Activated T-helper 1 cell treated with anti-CD3 and anti-CD28 coated beads, Interleukin-12 subunit alpha, Interleukin-12 subunit beta, Interleukin-2, Interleukin-4 antibody, amounts not matched to agents 30 ng/mL and 10 ng/mL and 1 ng/mL, durations not matched to agents 14 hours and 24 hours and 36 hours (primary cell): ENCODE measurements at regions not wholly inside any gene's neighbourhood (a gene's known extent, or its start where the extent isn't known, plus 50 kb on each side); places are given as distances from the start of the nearest gene placed in this dataset.
"Not testable (repeated sequence)": the region's sequence is repeated elsewhere in the genome, so short reads cannot be mapped to it uniquely, and the experiment has no call there.

ENCODE experiments used
- DNase-seq: peaks from one replicate; pipeline ENCODE4 v3.0.0; 2021; ENCODE audit warnings: low spot score
- H3K27ac Mint-ChIP-seq: one replicate; pipeline ENCODE4 v1.8.0; 2021; ENCODE audit warnings: mild to moderate bottlenecking, mixed read lengths
- H3K27me3 Mint-ChIP-seq: one replicate; pipeline ENCODE4 v1.8.0; 2022; ENCODE audit warnings: mild to moderate bottlenecking, moderate library complexity, mixed read lengths; ENCODE audit not compliant: insufficient read depth
- H3K36me3 Mint-ChIP-seq: one replicate; pipeline ENCODE4 v1.8.0; 2021; ENCODE audit warnings: low read depth, mixed read lengths
- H3K4me1 Mint-ChIP-seq: one replicate; pipeline ENCODE4 v1.8.0; 2021; ENCODE audit warnings: low read depth, mixed read lengths
- H3K4me3 Mint-ChIP-seq: one replicate; pipeline ENCODE4 v1.8.0; 2021; ENCODE audit warnings: mild to moderate bottlenecking, moderate library complexity, mixed read lengths
- H3K9me3 Mint-ChIP-seq: one replicate; pipeline ENCODE4 v1.8.0; 2021; ENCODE audit warnings: mixed read lengths
- intact Hi-C: fragments of 100-400 bp; cut with micrococcal nuclease; formaldehyde crosslinking; loops from one replicate; pipeline ENCODE4 v1.15.1; 2024

GRCh38 chrX:138871739-138872138 lies 160.2 kb upstream of the FGF13 start:
- no peak overlapping the region for H3K4me3 Mint-ChIP-seq
- no peak for DNase-seq
- intact Hi-C loops: no loop called here
- H3K27ac Mint-ChIP-seq: no peak overlapping the region
- no peaks in the 10 kb centered on the region for H3K27me3 Mint-ChIP-seq
- no peaks in the 10 kb centered on the region for H3K4me1 Mint-ChIP-seq
- no peaks in the 10 kb centered on the region for H3K9me3 Mint-ChIP-seq
- H3K36me3 Mint-ChIP-seq: no peaks in the 10 kb centered on the region

DNA sequence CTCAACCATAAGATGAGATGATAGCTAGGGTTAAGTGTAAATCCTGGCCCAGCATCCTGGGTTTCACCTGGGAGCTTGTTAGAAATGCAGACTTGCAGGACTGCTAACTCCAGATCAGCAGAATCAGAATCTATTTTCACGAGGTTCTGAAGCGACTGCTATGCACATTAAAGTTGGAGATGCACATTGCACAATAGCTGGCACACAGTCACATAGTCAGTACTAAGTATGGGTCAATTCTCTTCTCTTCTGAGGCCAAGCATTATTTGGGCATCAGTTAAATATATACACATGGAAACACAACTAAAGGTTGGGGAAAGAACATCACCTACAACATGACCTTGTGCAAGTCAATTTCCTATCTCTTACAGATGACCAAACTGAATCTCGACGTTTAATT lies 155.1 kb upstream of the FGF13 start:
- Mint-ChIP-seq H3K27me3 (no peaks in the 10 kb centered on the region), H3K4me1 (no peaks in the 10 kb centered on the region), H3K27ac (no peak overlapping the region), H3K9me3 (no peaks in the 10 kb centered on the region), H3K36me3 (no peaks in the 10 kb centered on the region), H3K4me3 (no peak overlapping the region)
- intact Hi-C loops: no loop called here
- no peak for DNase-seq

DNA sequence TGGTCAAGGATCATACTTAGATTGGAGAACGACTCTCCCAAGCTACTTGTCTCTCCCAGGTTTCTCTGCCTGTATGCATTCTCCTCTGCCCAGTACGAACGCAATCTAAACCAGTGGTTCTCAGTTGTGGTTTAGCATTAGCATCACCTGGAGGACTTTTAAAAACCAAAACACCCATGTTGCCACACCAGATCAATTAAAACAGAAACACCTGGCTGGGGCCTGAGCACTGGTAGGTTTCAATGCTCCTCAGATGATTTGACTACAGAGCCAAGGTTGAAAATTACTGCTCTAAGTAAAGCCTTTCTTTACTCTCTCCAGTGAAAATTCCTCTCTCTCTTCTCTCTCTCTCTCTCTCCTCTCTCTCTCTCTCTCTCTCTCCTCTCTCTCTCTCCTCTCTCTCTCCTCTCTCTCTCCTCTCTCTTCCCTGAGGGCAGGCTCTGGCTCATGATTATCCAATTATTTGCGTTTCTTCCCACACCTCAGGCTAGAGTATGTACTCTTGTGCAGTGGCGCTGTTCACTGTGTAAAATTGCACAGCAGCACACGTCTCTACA lies 153.7 kb upstream of the FGF13 start:
- no peaks in the 10 kb centered on the region for H3K27me3 Mint-ChIP-seq
- no peaks in the 10 kb centered on the region for H3K4me1 Mint-ChIP-seq
- no peak overlapping the region for H3K27ac Mint-ChIP-seq
- no peak for DNase-seq
- intact Hi-C loops: no loop called here
- H3K4me3 Mint-ChIP-seq: no peak overlapping the region
- no peaks in the 10 kb centered on the region for H3K9me3 Mint-ChIP-seq
- H3K36me3 Mint-ChIP-seq: no peaks in the 10 kb centered on the region

DNA sequence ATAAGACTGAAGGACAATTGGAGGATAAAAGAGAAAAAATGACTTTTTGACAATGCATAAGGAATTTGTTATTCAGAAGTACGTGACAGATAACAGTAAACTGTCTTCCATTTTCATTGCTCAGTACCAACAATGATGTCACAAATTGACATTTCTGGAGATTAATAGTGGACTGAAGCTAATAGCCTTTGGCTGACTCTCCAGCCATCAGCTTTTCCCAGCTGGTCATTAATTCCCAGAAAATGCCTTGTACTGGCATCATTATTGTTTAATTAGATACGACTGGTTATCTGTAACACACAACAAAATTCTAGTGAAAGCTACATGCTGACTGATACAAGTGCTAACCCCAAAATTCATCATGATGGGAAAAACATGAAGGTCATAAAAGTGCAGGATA lies 147.9 kb upstream of the FGF13 start:
- H3K36me3 Mint-ChIP-seq: no peaks in the 10 kb centered on the region
- no peaks in the 10 kb centered on the region for H3K4me1 Mint-ChIP-seq
- H3K27me3 Mint-ChIP-seq: peaks cover 2% of the 10 kb centered on the region
- no peaks in the 10 kb centered on the region for H3K9me3 Mint-ChIP-seq
- H3K27ac Mint-ChIP-seq: no peak overlapping the region
- intact Hi-C loops: no loop called here
- H3K4me3 Mint-ChIP-seq: no peak overlapping the region
- DNase-seq: no peak

DNA sequence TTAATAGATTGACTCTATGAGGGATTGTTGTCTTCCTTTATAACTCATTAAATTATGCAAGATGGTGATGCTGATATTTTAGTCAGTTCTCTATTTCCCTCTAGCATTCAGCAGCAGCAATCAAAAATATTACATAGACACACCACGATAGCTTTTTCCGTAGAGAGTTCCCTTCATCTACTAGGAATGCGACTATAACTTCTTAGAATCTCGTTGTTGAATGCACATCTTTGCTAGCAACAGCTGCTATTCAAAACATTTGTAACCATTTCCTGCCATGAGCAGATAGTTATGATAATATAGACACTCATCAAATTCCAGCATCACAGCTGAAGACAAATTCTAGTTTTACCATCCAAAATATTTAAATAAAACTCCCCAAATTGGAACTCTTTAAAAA lies 147.4 kb upstream of the FGF13 start:
- H3K27ac Mint-ChIP-seq: no peak overlapping the region
- peaks cover 2% of the 10 kb centered on the region for H3K27me3 Mint-ChIP-seq
- no peaks in the 10 kb centered on the region for H3K4me1 Mint-ChIP-seq
- H3K4me3 Mint-ChIP-seq: no peak overlapping the region
- no peaks in the 10 kb centered on the region for H3K36me3 Mint-ChIP-seq
- intact Hi-C loops: no loop called here
- H3K9me3 Mint-ChIP-seq: no peaks in the 10 kb centered on the region
- no peak for DNase-seq

- Mint-ChIP-seq H3K4me3 (no peak overlapping the region), H3K27ac (no peak overlapping the region)
- DNase-seq: no peak
Observed at GRCh38 chrX:138858438-138858837, 146.9 kb upstream of the FGF13 start.

GRCh38 chrX:138856881-138857604 lies 145.5 kb upstream of the FGF13 start:
- no peaks in the 10 kb centered on the region for H3K9me3 Mint-ChIP-seq
- intact Hi-C loops: no loop called here

More at GRCh38 chrX:138858438-138858837, 146.9 kb upstream of the FGF13 start:
- H3K27me3 Mint-ChIP-seq: peaks cover 2% of the 10 kb centered on the region
- no peaks in the 10 kb centered on the region for H3K36me3 Mint-ChIP-seq
- no peaks in the 10 kb centered on the region for H3K9me3 Mint-ChIP-seq
- H3K4me1 Mint-ChIP-seq: no peaks in the 10 kb centered on the region
- intact Hi-C loops: no loop called here

GRCh38 chrX:138853936-138854335 lies 142.4 kb upstream of the FGF13 start:
- no peaks in the 10 kb centered on the region for H3K4me1 Mint-ChIP-seq
- DNase-seq: no peak
- no peaks in the 10 kb centered on the region for H3K9me3 Mint-ChIP-seq
- H3K27me3 Mint-ChIP-seq: peaks cover 2% of the 10 kb centered on the region
- intact Hi-C loops: no loop called here
- H3K36me3 Mint-ChIP-seq: no peaks in the 10 kb centered on the region
- H3K27ac Mint-ChIP-seq: no peak overlapping the region
- no peak overlapping the region for H3K4me3 Mint-ChIP-seq

More at GRCh38 chrX:138856881-138857604, 145.5 kb upstream of the FGF13 start:
- no peaks in the 10 kb centered on the region for H3K36me3 Mint-ChIP-seq
- DNase-seq: no peak
- no peak overlapping the region for H3K4me3 Mint-ChIP-seq
- no peaks in the 10 kb centered on the region for H3K4me1 Mint-ChIP-seq
- no peak overlapping the region for H3K27ac Mint-ChIP-seq
- H3K27me3 Mint-ChIP-seq: peaks cover 2% of the 10 kb centered on the region

GRCh38 chrX:138849521-138849920 lies 138.0 kb upstream of the FGF13 start:
- Mint-ChIP-seq H3K9me3 (no peaks in the 10 kb centered on the region), H3K4me3 (no peak overlapping the region), H3K27ac (no peak overlapping the region), H3K27me3 (no peaks in the 10 kb centered on the region), H3K4me1 (no peaks in the 10 kb centered on the region), H3K36me3 (no peaks in the 10 kb centered on the region)
- intact Hi-C loops: no loop called here
- no peak for DNase-seq

- no peak overlapping the region for H3K4me3 Mint-ChIP-seq
- no peak overlapping the region for H3K27ac Mint-ChIP-seq
- H3K4me1 Mint-ChIP-seq: no peaks in the 10 kb centered on the region
- intact Hi-C loops: no loop called here
- no peaks in the 10 kb centered on the region for H3K9me3 Mint-ChIP-seq
- H3K27me3 Mint-ChIP-seq: no peaks in the 10 kb centered on the region
- H3K36me3 Mint-ChIP-seq: no peaks in the 10 kb centered on the region
- DNase-seq: no peak
Observed at GRCh38 chrX:138847930-138848329, 136.4 kb upstream of the FGF13 start.

GRCh38 chrX:138845786-138846185 lies 134.3 kb upstream of the FGF13 start:
- intact Hi-C loops: no loop called here
- no peak overlapping the region for H3K27ac Mint-ChIP-seq
- H3K4me1 Mint-ChIP-seq: no peaks in the 10 kb centered on the region
- H3K36me3 Mint-ChIP-seq: no peaks in the 10 kb centered on the region
- H3K9me3 Mint-ChIP-seq: no peaks in the 10 kb centered on the region
- no peak for DNase-seq
- H3K4me3 Mint-ChIP-seq: no peak overlapping the region
- no peaks in the 10 kb centered on the region for H3K27me3 Mint-ChIP-seq

GRCh38 chrX:138807400-138807799 lies 95.9 kb upstream of the FGF13 start:
- H3K4me3 Mint-ChIP-seq, DNase-seq, H3K4me1 Mint-ChIP-seq, intact Hi-C loops, H3K27me3 Mint-ChIP-seq, H3K36me3 Mint-ChIP-seq, H3K27ac Mint-ChIP-seq, H3K9me3 Mint-ChIP-seq: not testable (repeated sequence)

DNA sequence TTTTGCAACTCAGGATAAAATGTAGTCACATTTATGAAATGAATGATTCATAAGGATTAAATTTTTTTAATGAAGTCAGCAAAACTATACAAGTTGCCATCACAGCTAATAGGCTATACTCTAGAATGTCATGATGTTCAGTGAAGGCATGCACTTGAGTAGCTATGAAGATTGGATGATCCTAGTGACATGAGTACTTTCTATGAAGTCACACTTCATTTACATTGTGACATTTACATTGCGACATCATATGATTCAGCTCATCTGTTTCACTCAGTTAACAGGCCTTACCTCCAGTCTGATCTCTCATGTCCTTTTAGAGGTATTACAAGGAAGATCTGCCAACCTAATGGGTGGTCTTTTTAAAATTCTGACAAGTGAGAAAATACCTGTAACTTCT lies 82.7 kb upstream of the FGF13 start:
- intact Hi-C loops: no loop called here
- Mint-ChIP-seq H3K4me1 (no peaks in the 10 kb centered on the region), H3K9me3 (no peaks in the 10 kb centered on the region), H3K27ac (no peak overlapping the region), H3K36me3 (no peaks in the 10 kb centered on the region), H3K4me3 (no peak overlapping the region), H3K27me3 (no peaks in the 10 kb centered on the region)
- DNase-seq: no peak

GRCh38 chrX:138791551-138791950 lies 80.0 kb upstream of the FGF13 start:
- Mint-ChIP-seq H3K4me1 (no peaks in the 10 kb centered on the region), H3K9me3 (no peaks in the 10 kb centered on the region), H3K36me3 (no peaks in the 10 kb centered on the region), H3K27me3 (no peaks in the 10 kb centered on the region), H3K4me3 (no peak overlapping the region), H3K27ac (no peak overlapping the region)
- intact Hi-C loops: no loop called here
- no peak for DNase-seq
